Stimulated activated CD4-positive, alpha-beta T cell treated with anti-CD3 and anti-CD28 coated beads, Interleukin-12 subunit alpha, Interleukin-12 subunit beta, amount 100 ng/mL, for 4 hours (primary cell): ENCODE measurements at regions not wholly inside any gene's neighbourhood (a gene's known extent, or its start where the extent isn't known, plus 50 kb on each side); places are given as distances from the start of the nearest gene placed in this dataset.
"Not testable (repeated sequence)": the region's sequence is repeated elsewhere in the genome, so short reads cannot be mapped to it uniquely, and the experiment has no call there.

Experiments used
- DNase-seq: peaks from one replicate; pipeline ENCODE4 v3.0.0-alpha.2; 2020

DNA sequence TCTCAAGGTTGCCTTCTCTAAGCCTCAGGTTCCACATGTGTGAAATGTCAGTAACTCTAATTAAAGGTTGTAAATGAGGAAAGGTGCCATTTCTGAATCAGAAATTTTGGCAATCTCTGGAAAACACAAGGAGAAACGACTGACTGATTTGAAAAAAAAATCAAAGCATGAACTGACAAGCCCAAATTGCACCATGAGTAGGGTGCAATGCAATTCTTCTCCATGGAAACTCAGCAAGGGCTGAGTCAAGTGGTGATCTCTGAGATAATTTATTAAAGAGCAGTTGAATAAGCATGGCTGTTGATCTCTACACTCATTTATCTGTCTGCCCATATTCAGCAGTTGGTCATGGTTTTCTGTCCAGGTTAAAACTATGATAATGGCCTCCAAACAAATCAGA is 201.6 kb upstream of the CMC1 start:
- no peak for DNase-seq

DNA sequence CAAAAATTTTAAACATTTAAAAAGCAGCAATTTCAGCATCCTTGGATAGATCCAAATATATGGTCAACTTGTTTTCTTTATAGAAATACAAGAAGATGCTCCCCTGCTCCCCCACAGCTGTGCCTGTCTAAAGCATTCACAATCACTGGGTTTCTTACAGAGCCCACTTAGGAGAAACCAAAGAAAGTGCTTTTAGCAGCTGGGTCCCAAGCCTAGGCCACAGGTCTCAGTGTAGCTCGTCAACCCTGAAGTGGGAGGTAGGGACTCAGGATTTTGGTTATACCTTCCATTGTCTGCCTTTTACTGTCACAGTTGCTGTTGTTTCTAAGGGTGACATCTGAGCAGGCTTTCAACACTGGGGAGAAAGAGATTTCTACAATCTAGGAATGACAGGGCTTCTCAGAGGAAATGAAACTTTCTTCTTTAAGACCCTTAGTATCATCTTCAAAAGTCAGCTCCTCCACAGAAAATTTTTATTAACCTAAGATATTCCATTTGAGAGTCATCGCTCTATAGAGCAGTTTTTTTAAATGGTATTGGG is 199.3 kb upstream of the CMC1 start:
- DNase-seq, result no peak

DNA sequence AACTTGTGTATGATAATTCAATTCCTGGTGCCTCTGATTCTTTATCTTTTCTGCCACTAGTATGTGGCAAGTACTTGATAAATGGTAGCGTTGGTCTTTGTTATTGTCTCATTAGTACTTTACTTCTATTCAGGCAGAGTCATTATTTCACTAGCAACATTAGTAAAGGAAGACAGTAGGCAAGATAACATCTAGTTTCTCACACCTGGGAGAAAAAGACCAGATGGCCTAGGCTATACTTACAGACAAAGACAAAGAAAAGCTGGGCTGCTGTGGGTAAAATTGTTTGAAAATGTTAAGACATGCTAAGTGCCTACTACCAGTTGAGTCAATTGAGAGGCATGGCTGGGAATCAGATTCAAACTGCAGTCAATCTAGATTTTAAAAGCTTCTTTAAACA is 198.7 kb upstream of the CMC1 start:
- no peak for DNase-seq

DNA sequence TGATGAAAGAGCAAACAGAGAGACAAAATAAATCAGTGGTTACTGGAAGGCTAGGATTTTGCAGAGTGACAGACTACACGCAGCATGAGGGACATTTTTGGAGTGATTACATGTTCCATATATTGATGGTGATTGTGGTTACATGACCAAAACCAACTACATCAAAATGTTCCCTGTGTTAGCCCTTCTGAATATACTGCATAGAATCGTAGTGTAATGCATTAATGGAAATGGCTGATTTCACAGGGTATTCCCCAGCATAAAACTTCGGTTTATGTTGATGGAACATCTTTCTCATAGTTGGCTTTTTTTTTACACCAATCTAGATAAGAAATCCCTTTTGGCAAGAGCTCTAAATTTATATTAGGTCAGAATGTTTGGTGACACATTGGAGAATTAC is 191.3 kb upstream of the CMC1 start:
- no peak for DNase-seq

DNA sequence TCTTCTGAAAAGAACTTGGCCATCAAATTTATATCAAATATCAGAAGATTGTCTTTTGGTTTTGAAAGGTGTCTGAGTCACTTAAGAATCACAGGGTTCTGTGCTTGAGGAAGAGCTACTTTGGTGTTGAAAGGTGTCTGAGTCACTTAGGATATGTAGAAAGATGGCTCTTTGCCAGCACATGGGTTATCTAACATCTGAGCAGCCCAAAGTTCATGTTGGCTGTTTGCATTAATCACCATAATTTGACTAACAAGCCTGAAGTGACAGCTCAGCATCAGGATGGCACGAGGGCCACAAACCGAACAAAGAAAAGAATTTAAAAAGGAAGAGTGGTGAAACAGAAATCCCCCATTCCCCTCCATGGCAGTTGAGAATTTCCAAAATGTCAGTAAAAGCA is 190.5 kb upstream of the CMC1 start:
- peak; percentile 12 for DNase-seq

DNA sequence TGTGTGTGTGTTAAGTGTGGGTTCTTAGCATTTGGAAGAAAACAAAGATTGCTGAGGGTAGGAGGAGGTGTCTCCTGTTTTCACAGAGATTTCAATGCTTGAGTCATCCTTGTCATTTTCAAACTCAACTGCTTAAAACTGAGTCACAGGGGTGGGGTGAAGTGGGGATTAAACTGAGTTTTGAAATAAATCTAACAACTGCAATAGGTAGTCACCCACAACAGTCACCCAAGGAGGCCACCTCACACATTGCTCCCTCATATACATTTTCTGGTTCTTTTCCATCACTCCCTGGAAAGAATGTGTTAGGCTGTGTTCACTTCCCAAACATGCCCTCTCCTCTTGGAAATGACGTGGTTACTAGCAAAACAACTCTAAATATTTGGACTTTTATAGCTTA is 187.7 kb upstream of the CMC1 start:
- DNase-seq, result no peak

DNA sequence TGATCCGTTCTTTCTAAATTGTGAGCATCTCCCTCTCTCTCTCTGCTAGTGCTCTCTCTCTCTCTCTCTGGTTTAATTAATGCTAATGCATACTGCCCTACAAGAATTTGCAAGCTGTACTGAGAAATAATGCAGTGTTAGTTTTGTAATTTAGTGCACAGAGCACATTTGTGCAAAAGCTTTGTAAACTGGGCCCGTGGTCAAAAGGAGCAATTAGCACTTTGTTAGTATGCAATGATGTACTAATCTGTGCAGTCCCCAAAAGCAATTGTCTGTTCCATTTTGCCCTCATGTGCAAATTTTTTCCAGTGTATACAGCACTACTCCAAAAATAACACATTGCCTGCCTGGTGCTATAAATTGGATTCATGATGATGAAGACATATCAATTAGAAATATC is 184.6 kb upstream of the CMC1 start:
- DNase-seq, result no peak

DNA sequence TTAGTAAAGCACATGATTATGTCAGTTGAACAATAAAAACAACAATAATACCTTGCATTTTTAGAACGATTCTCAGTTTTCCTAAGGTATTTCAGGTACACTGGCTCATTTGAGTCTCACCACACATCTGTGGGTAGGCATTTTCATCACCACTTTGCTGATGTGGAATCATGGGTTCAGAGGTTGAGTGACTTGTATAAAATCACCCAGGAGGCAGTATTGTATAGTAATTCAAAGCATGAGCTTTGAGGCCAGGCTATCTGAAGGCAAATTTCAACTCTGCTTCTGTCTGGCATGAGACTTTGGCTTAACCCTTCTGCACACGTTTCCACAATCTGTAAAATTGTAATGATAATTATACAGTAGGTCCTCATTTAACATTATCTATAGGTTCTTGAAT is 183.9 kb upstream of the CMC1 start:
- DNase-seq, result no peak

DNA sequence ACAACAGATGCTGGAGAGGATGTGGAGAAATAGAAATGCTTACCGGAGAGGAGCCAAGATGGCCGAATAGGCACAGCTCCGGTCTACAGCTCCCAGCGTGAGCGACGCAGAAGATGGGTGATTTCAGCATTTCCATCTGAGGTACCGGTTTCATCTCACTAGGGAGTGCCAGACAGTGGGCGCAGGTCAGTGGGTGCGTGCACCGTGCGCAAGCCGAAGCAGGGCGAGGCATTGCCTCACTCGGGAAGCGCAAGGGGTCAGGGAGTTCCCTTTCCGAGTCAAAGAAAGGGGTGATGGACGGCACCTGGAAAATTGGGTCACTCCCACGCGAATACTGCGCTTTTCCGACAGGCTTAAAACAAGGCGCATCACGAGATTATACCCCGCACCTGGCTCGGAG is 182.2 kb upstream of the CMC1 start:
- not testable (repeated sequence) for DNase-seq

DNA sequence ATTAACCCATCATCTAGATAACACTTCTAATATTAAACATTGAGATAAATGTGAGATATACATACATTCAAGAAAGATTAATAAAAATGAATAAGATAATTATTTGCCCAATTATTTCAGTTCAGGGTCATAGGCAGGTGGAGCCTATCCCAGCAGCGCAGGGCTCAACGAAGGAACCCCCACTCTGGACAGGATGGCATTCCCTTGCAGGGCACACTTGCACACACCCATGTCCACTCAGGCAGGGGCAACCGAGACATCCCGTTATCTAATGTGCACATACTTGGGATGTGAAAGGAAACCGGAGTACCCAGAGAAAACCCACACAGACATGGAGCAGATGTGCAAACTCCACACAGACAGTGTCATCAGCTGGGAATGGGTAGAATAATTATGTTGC is 175.4 kb upstream of the CMC1 start:
- DNase-seq, result no peak

DNA sequence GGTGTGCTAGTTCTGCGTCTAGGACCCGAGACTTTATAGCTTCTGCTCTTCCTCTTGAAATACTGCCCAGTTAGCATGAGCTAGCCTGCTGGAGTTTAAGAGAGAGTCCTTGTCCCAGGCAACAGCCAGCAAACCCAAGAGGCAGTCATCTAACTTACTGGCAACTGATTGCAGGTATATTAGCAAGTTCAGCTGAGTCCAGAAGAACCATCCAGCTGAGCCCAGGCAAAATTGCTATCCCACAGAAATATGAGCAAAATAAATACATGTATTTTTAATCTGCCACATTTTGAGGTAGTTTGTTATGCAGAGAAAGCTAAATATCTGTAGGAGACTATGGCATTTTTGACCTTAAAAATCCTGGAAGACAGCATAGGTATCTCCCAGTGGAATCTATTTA is 174.4 kb upstream of the CMC1 start:
- DNase-seq, result no peak

DNA sequence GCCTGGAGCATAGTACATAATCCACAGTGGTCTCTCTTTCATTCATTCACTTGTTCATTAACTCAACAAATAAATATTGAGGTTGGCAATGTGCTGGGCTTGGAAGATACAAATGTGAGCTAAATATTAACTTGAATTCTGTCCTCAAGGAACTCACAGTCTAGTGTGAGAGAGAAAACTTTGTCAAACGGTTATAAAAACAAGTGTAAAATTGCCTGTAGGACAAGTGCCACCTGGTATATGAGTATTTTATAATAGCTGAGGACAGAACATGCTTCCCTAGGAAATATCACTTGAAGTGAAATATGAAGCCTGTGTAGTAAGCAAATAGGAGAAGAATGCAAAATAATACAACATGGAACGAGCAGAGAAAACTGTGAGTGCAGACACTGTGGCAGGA is 173.1 kb upstream of the CMC1 start:
- no peak for DNase-seq

DNA sequence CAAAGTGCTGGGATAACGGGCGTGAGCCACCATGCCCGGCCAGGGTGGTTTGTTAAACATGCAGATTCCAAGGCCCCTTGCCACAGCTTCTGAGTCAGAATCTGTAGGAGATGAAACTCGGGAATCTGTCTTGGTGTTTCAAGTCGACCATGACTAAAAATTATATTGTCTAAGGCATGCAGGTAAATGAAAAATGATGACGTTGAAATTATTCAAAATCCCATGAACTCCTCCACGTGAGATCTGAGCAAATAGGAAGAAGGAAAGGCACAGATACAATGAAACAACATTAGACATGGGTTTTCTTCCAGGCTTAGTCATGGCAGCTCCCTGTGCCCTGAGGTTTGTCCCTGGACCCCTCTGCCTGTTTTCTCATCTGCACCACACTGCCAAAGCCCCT is 172.0 kb upstream of the CMC1 start:
- DNase-seq, result no peak

DNA sequence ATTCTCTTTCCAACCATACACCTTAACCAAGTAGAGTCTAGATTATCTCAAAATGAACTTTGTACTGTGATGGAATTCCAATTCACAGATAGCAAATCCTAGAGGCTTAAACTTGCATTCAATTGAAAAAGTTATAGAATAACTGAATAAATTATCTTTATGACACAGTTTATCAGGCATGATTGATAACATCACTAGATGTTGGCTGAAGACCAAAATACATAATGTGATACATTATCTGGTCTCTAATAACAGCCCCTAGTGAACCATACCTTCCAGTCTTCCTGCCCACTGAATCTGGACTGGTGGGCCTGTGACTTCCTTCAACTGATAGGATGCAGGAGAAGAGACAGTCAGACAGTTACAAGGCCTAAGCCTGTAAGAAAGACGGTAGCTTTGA is 165.2 kb upstream of the CMC1 start:
- DNase-seq, result no peak

DNA sequence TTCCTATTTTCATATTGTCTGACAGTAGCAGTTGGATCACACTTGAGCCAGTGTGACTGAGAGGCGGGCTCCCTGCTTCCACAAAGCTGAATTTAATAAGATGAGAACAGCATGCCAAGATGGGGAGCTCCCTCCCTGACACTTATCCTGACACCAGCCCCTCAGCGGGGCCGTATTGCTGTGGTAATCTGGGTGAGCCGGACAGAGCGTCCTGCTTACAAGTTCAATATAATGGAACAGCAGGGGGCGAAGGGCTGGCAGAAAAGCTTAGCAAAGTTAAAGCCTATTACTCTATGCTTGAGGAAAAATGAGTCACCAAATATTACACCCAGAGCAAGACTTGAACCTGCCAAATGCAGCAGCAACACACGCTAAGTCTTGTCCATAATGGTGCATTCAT is 163.8 kb upstream of the CMC1 start:
- no peak for DNase-seq

DNA sequence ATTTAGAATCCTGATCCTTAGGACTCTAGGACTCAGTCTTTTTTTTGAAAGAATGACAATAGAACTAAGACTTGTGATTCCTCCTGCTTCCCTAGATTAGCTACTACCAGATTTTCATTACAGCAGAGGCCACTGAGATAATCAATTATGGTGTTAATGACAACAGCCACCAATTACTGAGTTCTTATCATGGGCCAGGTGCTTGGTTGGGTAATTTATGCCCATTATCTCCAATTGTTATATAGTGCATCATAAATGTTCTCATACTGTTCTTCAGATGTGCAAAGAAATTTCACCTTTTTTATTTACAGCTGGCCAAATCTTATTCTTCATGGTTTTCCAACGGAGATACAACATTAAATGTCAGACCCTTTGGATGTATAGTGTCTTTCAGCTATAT is 162.9 kb upstream of the CMC1 start:
- no peak for DNase-seq

DNA sequence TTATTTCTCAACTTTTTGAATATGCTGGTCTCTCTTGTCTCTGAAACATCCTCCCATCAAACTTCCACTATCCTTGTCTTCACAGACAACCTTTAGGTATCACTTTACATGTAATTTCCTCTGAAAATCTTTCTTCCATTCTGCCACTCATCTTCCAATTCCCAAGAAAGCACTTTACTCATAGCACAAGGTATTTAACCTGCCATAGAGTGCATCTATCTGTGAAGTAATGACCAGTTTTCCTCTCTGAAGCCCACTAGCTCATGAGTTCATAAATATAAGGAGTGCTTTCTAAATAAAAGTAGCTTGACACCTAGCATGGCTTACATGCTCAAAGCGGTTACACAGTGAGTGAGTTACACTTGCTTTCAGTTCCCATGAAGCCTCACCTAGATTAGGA is 160.7 kb upstream of the CMC1 start:
- no peak for DNase-seq

DNA sequence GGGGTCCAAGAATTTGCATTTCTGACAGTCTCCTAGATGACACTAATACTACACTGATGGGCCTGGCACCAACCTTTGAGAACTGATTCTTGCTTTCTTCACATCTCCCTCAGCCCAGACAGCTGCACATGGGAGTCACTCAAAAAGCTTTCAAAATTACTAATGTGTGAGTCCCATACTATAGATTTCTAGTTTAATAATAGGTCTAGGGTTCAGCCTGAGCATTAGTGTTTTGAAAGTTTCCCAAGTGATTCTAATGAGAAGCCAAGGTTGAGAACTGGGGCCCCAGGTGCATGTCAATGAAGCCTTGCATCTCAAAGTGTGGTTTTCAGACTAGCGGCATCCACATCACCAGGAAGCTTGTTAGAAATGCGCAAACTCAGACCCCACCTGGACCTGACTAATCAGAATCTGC is 159.9 kb upstream of the CMC1 start:
- no peak for DNase-seq

DNA sequence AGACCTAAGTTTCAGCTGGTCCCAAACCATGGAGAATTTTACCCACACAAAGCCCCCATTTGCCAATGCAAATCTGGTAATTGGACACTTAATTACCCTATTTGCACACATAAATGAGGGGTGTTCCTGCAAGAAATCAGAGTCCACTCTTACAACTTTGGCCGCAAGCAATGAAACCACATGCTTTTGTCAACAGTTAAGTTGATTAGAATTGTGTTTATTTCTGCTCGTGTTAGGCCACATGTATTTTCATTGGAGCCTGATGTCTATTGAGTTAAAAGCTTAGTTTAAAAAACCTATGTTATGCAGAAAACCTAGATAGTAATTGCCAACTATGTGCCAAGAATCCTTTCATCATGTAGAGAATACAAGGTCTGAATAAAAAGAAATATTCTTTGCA is 153.8 kb upstream of the CMC1 start:
- no peak for DNase-seq

DNA sequence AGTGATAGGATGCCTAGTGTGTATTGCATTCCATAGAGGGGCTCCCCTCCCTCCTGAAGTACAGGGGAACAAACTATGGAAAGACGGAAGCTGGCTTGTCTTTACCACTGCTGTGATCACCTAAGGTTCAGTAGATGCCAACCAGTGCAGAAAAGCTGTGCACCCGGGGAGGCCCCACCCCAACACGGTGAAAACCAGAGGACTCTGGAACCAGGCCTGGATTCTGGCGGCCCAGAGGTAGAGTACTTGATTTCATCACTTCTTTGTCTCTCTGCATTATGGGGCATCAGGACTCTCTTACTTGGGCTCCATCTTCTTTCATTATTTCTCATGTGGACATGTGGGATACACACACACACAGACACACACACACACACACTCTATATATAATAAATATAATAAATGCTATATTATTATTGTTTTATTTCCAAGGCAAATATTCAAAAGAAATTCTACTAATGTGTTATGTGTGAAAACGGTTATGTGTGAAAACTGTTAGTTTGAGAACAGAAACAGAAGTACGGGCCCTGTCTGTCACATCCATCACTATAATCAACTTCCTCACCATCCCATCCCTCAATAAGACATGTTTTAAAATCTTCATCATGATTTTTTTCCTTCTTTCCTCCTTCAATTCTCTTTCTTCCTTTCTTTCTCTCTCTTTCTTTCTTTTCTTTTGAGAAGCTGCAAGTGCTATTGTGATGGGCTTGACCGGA is 152.4 kb upstream of the CMC1 start:
- no peak for DNase-seq

DNA sequence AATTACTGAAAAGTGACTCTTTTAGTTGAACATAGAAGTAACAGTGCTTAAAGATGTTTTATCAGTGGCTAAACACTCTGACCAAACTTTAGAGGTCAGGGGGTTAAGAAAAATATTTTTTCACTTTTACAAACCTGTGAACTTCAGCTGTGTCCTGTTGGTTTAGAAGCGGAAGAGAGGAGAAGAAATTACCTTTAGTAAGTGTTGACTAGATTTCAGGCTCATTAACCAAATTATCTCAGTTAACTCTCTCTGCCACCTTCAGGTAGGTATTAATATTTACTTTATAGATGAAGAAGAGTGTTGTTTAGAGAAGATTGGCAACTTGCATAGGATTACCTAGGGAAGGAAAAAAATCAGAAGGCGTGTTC is 151.9 kb upstream of the CMC1 start:
- DNase-seq, result no peak

DNA sequence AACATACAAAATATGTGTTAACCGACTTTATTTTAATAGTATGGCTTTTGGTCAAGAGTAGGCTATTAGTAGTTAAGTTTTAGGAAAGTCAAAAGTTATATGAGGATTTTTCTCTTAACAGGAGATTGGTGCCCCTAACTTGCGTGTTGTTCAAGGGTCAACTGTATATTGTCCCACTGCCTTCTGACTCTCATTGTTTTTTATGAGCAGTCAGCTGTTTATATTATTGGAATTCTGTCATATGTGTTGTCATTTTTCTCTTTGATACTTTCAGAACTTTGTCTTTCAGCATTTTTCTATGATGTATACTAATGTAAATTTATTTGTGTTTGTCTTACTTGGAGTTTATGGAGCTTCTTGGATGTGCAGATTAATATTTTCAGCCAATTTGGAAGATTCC is 142.1 kb upstream of the CMC1 start:
- no peak for DNase-seq

DNA sequence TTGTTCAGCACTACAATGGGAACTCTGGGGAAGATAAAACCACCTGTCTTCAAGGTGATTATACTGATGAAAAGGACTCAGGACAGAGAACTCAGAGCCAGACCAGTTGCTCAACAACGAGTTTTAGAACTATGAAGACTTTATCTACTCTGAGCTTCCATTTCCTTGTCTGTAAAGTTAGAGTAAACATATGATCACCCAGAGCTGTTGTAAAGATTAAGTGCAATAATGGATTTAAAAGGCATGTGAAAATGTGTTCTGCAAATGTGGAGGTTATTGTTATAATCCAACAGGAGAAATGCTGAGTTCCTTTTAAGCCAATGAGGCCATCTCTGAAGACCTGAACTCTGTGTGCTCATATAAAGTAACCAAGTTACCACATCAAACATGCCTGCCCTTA is 139.7 kb upstream of the CMC1 start:
- DNase-seq, result no peak

DNA sequence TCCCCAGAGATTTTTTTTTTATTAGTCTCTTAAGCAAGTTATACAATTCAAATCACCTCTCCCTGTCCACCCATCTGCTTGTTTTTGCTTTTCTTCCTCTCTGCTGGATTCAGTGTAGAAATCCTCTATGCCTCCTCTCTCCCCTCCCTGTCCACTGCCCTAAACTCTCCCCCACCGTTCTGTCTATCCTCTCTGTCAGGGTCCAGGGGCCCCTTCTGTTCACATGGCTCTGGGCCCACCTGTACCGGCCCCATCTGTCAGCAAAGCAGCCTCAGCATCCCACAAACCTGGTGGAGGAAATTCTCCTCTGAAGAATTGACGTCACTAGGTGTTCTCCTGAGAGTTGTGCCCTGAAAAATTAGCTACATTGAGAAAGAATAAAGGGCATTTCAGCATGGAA is 137.6 kb upstream of the CMC1 start:
- no peak for DNase-seq

DNA sequence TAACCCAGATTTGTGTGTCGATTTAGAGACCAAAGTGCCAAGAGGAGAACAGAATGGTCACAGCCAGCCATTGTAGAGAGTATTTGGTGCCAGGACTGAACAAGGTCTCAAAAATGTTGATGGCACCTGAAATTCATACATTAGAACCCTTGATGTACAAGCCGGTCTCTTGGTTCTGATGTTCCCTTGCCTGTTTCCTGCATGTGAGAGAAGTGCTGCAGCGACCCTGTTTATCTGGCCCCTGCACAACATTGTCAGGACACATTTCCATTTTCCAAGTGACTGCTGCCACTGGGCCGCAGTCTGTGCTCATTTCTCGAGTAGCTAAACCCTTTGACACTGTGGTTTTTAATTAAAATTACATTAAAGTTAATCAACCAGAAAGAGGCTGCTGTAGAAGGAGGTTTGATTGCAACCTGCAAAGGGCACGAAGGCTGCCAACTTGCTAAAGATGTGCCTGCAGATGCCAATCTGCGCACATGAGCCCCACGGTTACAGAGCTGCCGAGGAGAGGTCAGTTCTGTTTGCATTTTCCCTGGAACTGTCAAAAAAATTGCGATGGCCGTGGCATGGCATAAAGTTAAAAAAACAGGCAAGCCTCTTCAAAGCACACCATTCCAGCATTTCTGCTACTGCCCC is 136.4 kb upstream of the CMC1 start:
- no peak for DNase-seq
